Stimulated activated memory B cell treated with anti-CD40 and anti-IgM and Interleukin-4, amounts not matched to agents 10 μg/mL and 1 μg/mL and 100 μg/mL, for 72 hours (primary cell): ENCODE measurements at regions not wholly inside any gene's neighbourhood (a gene's known extent, or its start where the extent isn't known, plus 50 kb on each side); places are given as distances from the start of the nearest gene placed in this dataset.

Source experiments
- ATAC-seq: fragments of 150-1000 bp; cut with Tn5 transposase; 2 replicates; pipeline ENCODE4 v1.10.0; 2021
- H3K27ac Mint-ChIP-seq: one replicate; pipeline ENCODE4 v1.8.0; 2022; ENCODE audit warnings: mild to moderate bottlenecking, mixed read lengths
- H3K27me3 Mint-ChIP-seq: one replicate; pipeline ENCODE4 v1.8.0; 2022; ENCODE audit warnings: mixed read lengths
- H3K36me3 Mint-ChIP-seq: one replicate; pipeline ENCODE4 v1.8.0; 2022; ENCODE audit warnings: mixed read lengths
- H3K4me1 Mint-ChIP-seq: one replicate; pipeline ENCODE4 v1.8.0; 2022; ENCODE audit warnings: mixed read lengths
- H3K4me3 Mint-ChIP-seq: one replicate; pipeline ENCODE4 v1.8.0; 2022; ENCODE audit warnings: mild to moderate bottlenecking, moderate library complexity, mixed read lengths
- H3K9me3 Mint-ChIP-seq: one replicate; pipeline ENCODE4 v1.8.0; 2022; ENCODE audit warnings: mixed read lengths

GRCh38 chr1:68347415-68347814 lies 102.3 kb downstream of the RPE65 start:
- Mint-ChIP-seq H3K4me3 (no peak overlapping the region), H3K9me3 (no peaks in the 10 kb centered on the region), H3K4me1 (no peaks in the 10 kb centered on the region), H3K36me3 (no peaks in the 10 kb centered on the region), H3K27me3 (no peaks in the 10 kb centered on the region), H3K27ac (no peak overlapping the region)
- ATAC-seq = peak; percentile 93

DNA sequence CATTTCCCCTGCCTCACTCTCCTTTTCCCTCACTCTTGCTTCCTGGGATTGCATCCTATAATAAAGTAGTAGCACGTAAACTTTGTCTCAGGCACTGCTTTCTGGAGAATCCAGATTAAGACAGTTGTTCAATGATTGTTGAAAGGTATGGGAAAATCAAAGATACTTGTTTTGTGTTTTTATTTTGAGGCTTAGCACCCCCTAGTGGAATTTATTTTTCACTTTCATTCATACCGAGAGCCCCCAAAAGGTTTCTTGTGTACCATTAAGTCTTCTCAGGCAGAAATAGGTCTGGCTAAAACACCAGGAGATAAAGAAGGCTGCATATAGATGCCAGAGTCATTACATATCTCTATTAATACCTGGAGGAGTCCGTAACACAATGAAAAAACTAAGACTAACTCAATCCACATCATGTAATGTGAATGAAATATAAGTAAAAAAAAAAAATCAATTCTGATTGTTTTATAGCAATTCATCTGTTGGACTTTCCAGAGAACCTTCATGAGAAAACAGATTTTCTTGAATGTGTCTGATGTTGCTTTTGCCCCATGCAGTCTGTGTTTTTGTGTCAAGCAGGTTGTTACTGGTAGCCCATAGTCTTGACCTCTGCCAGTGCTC lies 103.5 kb downstream of the RPE65 start:
- no peak overlapping the region for H3K27ac Mint-ChIP-seq

GRCh38 chr1:68344208-68344607 lies 105.5 kb downstream of the RPE65 start:
- Mint-ChIP-seq H3K27me3 (peaks cover 10% of the 10 kb centered on the region), H3K9me3 (no peaks in the 10 kb centered on the region), H3K27ac (no peak overlapping the region), H3K36me3 (no peaks in the 10 kb centered on the region), H3K4me3 (no peak overlapping the region), H3K4me1 (no peaks in the 10 kb centered on the region)
- ATAC-seq = no peak

More for the DNA sequence above, 103.5 kb downstream of the RPE65 start:
- no peaks in the 10 kb centered on the region for H3K27me3 Mint-ChIP-seq
- H3K36me3 Mint-ChIP-seq = no peaks in the 10 kb centered on the region
- H3K4me3 Mint-ChIP-seq = no peak overlapping the region
- no peaks in the 10 kb centered on the region for H3K4me1 Mint-ChIP-seq
- H3K9me3 Mint-ChIP-seq = no peaks in the 10 kb centered on the region
- no peak for ATAC-seq

DNA sequence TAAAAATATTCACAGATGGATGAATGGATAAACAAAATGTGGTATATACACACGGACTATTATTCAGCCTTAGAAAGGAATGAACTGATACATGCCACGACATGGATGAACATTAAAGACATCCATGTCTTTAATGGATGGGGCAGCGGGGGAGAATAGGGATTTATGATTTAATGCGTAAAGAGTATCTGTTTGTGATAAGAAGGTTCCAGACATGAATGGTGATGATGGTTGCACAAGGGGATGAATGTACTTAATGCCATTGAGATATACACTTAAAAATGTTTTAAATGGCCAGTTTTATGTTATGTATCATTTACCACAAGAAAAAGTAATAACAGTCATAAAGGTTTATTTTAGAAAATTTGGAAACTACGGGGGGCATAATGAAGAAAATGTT lies 108.6 kb upstream of the WLS start:
- no peak for ATAC-seq
- Mint-ChIP-seq H3K27me3 (peaks cover 27% of the 10 kb centered on the region), H3K9me3 (no peaks in the 10 kb centered on the region), H3K27ac (no peak overlapping the region), H3K4me3 (no peak overlapping the region), H3K36me3 (no peaks in the 10 kb centered on the region), H3K4me1 (no peaks in the 10 kb centered on the region)

GRCh38 chr1:68339505-68339904 lies 107.2 kb upstream of the WLS start:
- ATAC-seq = no peak
- Mint-ChIP-seq H3K27me3 (peaks cover 27% of the 10 kb centered on the region), H3K9me3 (no peaks in the 10 kb centered on the region), H3K4me1 (no peaks in the 10 kb centered on the region), H3K36me3 (no peaks in the 10 kb centered on the region), H3K27ac (no peak overlapping the region), H3K4me3 (no peak overlapping the region)

DNA sequence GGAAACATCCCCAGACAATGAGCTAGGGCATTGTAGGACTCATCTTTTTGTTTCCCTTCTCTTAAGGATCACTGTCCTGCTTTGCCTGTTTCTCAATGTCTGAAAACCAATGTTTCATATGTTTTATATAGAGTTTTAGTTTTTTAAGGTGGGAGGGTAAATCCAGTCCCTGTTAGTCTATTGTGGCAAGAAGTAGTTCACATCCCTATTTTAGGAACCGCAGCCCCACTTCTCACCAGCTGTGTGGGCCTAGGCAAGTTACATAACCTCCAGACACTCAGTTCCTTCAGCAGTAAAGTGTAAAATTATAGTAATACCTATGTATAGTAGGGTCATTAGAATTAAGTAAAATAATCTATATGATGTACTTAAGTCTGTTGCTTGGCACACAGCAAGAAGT lies 105.8 kb upstream of the WLS start:
- no peak for ATAC-seq
- Mint-ChIP-seq H3K4me1 (no peaks in the 10 kb centered on the region), H3K4me3 (no peak overlapping the region), H3K9me3 (peaks cover 5% of the 10 kb centered on the region), H3K36me3 (no peaks in the 10 kb centered on the region), H3K27me3 (peaks cover 27% of the 10 kb centered on the region), H3K27ac (no peak overlapping the region)

GRCh38 chr1:68332041-68332440 lies 99.7 kb upstream of the WLS start:
- Mint-ChIP-seq H3K36me3 (no peaks in the 10 kb centered on the region), H3K27ac (no peak overlapping the region), H3K27me3 (peaks cover 27% of the 10 kb centered on the region), H3K4me3 (no peak overlapping the region), H3K4me1 (no peaks in the 10 kb centered on the region), H3K9me3 (peaks cover 5% of the 10 kb centered on the region)
- ATAC-seq = no peak

- Mint-ChIP-seq H3K4me1 (no peaks in the 10 kb centered on the region), H3K4me3 (no peak overlapping the region), H3K36me3 (no peaks in the 10 kb centered on the region), H3K27ac (no peak overlapping the region), H3K27me3 (peaks cover 19% of the 10 kb centered on the region), H3K9me3 (peaks cover 5% of the 10 kb centered on the region)
- no peak for ATAC-seq
These were observed 99.0 kb upstream of the WLS start for GRCh38 chr1:68331117-68331865.

DNA sequence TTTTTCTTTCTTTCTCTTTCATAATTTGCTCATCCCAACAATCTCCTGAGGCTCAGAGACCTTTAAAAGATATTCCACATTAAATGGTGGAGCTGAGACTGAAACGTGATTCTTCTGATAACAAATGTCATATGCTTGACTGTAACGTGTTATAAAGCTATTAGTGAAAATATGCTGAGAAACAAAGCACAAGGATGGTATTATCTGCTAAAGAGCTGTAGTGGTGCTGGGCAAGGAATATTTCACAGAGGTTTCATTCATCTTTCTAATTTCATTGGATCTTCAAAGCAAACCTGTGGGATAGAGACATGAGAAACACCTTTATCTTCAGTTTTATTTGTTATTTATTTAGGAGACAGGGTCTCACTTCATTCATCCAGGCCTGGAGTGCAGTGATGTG lies 98.1 kb upstream of the WLS start:
- peaks cover 5% of the 10 kb centered on the region for H3K9me3 Mint-ChIP-seq
- no peak for ATAC-seq
- no peaks in the 10 kb centered on the region for H3K4me1 Mint-ChIP-seq
- H3K4me3 Mint-ChIP-seq = no peak overlapping the region
- H3K27ac Mint-ChIP-seq = no peak overlapping the region
- H3K27me3 Mint-ChIP-seq = peaks cover 16% of the 10 kb centered on the region
- H3K36me3 Mint-ChIP-seq = no peaks in the 10 kb centered on the region

DNA sequence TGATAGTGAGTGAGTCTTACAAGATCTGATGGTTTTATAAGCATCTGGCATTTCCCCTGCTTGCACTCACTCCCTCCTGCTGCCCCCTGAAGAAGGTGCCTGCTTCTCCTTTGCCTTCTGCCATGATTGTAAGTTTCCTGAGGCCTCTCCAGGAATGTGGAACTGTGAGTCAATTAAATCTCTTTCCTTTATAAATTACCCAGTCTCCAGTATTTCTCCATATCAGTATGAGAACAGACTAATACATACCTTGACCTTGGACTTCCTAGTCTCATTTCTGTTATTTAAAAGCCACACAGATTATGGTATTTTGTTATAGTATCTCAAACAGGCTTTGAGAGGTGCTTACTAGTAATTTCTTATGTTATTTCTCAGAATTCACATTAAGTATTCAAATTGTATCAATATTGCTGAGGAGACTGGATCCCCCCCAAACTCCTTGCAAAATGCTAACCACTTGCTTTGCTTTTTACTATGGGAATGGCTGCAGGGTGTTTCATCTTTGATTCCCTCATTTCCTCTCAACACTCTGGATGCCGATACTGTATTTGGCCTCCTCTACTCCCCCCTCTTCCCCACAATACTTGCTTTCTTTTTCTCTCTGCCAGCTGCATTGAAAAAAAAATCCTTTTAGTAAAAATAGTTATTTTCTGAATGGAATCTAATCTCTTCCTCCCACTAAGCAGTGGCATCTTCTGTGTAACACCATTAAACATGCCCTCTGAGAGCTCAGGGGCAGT lies 96.9 kb upstream of the WLS start:
- H3K27ac Mint-ChIP-seq = no peak overlapping the region
- no peak for ATAC-seq
- no peak overlapping the region for H3K4me3 Mint-ChIP-seq
- no peaks in the 10 kb centered on the region for H3K36me3 Mint-ChIP-seq
- H3K9me3 Mint-ChIP-seq = peaks cover 3% of the 10 kb centered on the region
- H3K27me3 Mint-ChIP-seq = peaks cover 16% of the 10 kb centered on the region
- H3K4me1 Mint-ChIP-seq = no peaks in the 10 kb centered on the region

DNA sequence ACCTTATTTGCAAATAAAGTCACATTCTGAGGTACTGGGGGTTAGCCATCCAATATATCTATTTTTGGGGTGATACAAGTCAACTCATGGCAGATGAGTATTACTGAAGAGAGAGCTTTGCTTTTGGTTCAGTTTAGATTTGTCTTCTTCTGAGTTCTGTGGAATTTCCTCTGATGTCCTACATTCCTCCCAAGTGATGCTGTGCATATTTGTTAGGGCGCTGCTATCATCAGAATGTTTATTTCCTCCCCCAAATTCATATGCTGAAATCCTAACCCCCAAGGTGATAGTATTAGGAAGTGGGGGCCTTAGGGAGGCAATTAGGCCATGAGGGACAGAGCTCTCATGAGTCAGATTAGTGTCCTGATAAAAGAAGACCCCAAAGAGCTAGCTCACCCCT lies 96.2 kb upstream of the WLS start:
- Mint-ChIP-seq H3K4me1 (no peaks in the 10 kb centered on the region), H3K9me3 (no peaks in the 10 kb centered on the region), H3K27me3 (peaks cover 16% of the 10 kb centered on the region), H3K36me3 (no peaks in the 10 kb centered on the region), H3K4me3 (no peak overlapping the region), H3K27ac (no peak overlapping the region)
- no peak for ATAC-seq

DNA sequence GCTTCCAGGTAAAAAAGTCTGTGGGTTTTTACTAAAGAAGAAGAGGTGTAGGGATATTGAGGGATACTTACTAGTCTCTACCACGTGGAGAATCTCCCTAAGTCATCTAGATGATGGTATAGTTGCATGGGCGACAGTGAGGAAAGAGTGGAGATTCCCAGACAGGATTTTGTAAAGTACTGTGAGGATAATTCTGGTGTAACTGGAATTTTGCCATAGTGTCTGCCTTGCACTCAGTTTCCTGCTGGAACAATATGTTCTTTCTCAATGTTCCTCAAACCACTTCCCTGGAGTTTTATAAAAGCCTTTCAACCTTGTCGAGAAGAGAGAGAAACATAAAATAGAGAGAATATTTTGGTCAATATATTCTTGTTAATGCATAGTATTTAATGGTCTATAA lies 95.1 kb upstream of the WLS start:
- H3K36me3 Mint-ChIP-seq = no peaks in the 10 kb centered on the region
- ATAC-seq = no peak
- no peaks in the 10 kb centered on the region for H3K4me1 Mint-ChIP-seq
- peaks cover 16% of the 10 kb centered on the region for H3K27me3 Mint-ChIP-seq
- no peaks in the 10 kb centered on the region for H3K9me3 Mint-ChIP-seq
- no peak overlapping the region for H3K4me3 Mint-ChIP-seq
- H3K27ac Mint-ChIP-seq = no peak overlapping the region

- Mint-ChIP-seq H3K27me3 (peaks cover 16% of the 10 kb centered on the region), H3K27ac (no peak overlapping the region), H3K36me3 (no peaks in the 10 kb centered on the region), H3K4me3 (no peak overlapping the region), H3K4me1 (no peaks in the 10 kb centered on the region), H3K9me3 (no peaks in the 10 kb centered on the region)
- ATAC-seq = no peak
These were observed 94.2 kb upstream of the WLS start for GRCh38 chr1:68326481-68326880.

GRCh38 chr1:68324316-68324715 lies 92.0 kb upstream of the WLS start:
- Mint-ChIP-seq H3K27ac (no peak overlapping the region), H3K27me3 (peaks cover 3% of the 10 kb centered on the region), H3K9me3 (no peaks in the 10 kb centered on the region), H3K4me3 (no peak overlapping the region), H3K4me1 (no peaks in the 10 kb centered on the region), H3K36me3 (no peaks in the 10 kb centered on the region)
- no peak for ATAC-seq

DNA sequence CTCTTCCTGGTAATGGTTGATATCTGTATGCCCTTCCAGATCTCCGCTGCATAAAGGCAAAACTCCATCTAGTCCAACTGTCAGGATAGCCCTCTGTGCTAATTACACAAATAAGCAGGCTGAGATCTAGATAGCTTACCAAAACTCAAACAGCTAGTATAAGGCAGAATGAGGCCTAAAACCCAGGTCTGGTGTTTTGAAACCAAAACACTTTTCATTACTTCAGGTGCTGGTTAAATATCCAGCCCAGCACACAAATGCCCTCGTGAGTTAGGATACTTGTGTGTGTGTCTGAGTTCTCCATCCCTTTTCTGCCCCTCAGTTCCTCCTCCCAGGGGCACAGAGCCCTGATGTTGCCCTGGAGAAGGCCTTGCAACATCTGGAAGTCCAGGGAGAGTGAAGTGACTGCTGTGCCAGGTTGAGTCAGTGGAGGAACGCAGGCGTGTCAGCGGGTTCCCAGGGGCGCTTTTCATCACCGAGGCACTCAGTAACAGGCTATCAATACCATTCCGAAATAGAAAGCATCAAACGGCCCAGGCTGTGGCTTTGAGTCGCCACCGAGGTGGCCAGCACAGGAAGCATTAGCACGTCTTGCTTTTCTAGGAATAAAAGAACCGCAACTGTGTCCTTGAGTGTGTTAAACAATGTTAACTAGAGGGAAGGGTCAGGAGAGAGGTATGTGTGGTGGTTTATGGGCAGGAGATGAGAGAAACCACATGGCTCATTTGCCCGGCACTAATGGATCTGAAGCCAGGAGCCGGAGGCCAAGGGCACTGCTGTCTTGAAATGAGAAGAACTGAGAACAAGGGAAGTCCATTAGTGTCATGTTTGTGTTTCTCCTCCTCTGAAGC lies 90.7 kb upstream of the WLS start:
- H3K4me3 Mint-ChIP-seq = no peak overlapping the region
- H3K4me1 Mint-ChIP-seq = no peaks in the 10 kb centered on the region
- no peak overlapping the region for H3K27ac Mint-ChIP-seq
- no peaks in the 10 kb centered on the region for H3K36me3 Mint-ChIP-seq
- ATAC-seq = no peak
- no peaks in the 10 kb centered on the region for H3K9me3 Mint-ChIP-seq
- no peaks in the 10 kb centered on the region for H3K27me3 Mint-ChIP-seq
